ENCODE measurements at regions not wholly inside any gene's neighbourhood (a gene's known extent, or its start where the extent isn't known, plus 50 kb on each side); places are given as distances from the start of the nearest gene placed in this dataset.
"Not testable (repeated sequence)": the region's sequence is repeated elsewhere in the genome, so short reads cannot be mapped to it uniquely, and the experiment has no call there.

DNA sequence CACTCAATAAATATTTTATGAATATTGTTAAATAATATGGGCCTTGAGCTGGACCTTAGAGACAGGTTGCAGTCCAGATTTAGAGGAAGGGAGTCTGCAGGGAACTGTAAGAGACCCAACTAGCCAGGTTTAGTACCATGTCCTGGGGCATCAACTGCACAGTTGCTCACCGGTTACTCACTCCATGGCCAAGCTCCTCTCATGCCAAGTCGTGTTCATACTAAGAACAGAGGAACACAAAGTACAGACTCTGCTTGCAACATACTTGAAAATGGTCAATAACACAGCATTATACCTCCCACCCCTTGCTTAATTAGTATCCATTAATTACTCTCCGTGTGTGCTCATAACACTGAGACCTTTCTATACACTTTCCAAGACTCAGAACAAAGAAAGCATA is 317.6 kb upstream of the PIK3R1 start:
- H3K4me3 ChIP-seq (replicated peaks; ENCODE audit: low read depth, low read length), result no peak overlapping the region
- TF ChIP-seq, protein P1, sequence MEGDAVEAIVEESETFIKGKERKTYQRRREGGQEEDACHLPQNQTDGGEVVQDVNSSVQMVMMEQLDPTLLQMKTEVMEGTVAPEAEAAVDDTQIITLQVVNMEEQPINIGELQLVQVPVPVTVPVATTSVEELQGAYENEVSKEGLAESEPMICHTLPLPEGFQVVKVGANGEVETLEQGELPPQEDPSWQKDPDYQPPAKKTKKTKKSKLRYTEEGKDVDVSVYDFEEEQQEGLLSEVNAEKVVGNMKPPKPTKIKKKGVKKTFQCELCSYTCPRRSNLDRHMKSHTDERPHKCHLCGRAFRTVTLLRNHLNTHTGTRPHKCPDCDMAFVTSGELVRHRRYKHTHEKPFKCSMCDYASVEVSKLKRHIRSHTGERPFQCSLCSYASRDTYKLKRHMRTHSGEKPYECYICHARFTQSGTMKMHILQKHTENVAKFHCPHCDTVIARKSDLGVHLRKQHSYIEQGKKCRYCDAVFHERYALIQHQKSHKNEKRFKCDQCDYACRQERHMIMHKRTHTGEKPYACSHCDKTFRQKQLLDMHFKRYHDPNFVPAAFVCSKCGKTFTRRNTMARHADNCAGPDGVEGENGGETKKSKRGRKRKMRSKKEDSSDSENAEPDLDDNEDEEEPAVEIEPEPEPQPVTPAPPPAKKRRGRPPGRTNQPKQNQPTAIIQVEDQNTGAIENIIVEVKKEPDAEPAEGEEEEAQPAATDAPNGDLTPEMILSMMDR (IDR thresholded peaks at IDR 0.05; ENCODE audit: low read length, missing control alignments), result no peak
- no peak for DNase-seq (ENCODE audit: low read depth)

- H3K4me3 ChIP-seq (replicated peaks; ENCODE audit: low read depth, low read length), result no peak overlapping the region
- no peak for DNase-seq (ENCODE audit: low read depth)
- TF ChIP-seq, protein P1 (IDR thresholded peaks at IDR 0.05; ENCODE audit: low read length, missing control alignments), result no peak
These were observed 318.1 kb upstream of the PIK3R1 start for GRCh38 chr5:67897431-67897830.

DNA sequence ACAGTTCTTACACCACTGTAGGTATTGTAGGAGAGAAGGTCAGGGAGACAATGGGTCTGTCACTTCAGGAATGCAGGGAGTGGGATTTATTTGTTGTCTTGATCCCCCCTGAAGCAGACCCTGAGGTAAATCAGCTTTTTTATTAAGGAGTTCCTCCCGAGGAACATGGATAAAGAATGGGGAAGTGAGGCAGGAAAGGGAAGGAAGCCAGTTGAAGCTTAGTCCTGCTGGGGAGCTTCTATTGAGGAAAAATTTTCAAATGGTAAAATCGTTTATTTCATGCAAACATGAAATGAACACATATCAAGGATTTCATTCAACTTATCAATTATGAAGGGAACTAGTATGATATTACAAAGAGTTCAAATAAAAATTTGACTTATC is 318.6 kb upstream of the PIK3R1 start:
- DNase-seq (ENCODE audit: low read depth), result no peak
- TF ChIP-seq, protein P1 (IDR thresholded peaks at IDR 0.05; ENCODE audit: low read length, missing control alignments), result no peak
- no peak overlapping the region for H3K4me3 ChIP-seq (replicated peaks; ENCODE audit: low read depth, low read length)

DNA sequence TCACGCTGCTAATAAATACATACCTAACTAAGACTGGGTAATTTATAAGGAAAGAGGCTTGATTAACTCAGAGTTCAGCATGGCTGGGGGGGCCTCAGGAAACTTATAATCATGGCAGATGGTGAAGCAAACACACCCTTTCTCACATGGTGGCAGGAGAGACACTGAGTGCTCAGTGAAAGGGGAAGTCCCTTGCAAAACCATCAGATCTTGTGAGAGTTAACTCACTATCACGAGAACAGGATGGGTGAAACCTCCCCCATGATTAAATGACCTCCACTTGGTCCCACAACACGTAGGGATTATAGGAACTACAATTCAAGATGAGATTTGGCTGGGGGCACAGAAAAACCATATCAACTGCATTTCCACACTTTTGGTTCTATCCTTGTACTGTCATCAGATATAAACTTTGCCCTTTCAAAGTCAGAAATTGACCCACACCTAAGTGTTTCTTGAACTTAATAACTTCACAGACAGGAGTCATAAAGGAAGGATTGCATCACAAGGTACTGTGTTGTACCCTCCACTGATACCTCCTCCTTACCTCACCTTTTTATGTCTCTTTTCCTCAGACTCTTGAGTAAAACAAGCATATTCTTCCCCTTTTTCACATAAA is 319.1 kb upstream of the PIK3R1 start:
- no peak overlapping the region for H3K4me3 ChIP-seq (replicated peaks; ENCODE audit: low read depth, low read length)
- TF ChIP-seq, protein P1 (IDR thresholded peaks at IDR 0.05; ENCODE audit: low read length, missing control alignments), result no peak
- DNase-seq (ENCODE audit: low read depth), result no peak

DNA sequence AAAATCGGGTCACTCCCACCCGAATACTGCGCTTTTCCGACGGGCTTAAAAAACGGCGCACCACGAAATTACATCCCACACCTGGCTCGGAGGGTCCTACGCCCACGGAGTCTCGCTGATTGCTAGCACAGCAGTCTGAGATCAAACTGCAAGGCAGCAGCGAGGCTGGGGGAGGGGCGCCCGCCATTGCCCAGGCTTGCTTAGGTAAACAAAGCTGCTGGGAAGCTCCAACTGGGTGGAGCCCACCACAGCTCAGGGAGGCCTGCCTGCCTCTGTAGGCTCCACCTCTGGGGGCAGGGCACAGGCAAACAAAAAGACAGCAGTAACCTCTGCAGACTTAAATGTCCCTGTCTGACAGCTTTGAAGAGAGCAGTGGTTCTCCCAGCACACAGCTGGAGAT is 325.7 kb upstream of the PIK3R1 start:
- not testable (repeated sequence) for DNase-seq (ENCODE audit: low read depth); H3K4me3 ChIP-seq (replicated peaks; ENCODE audit: low read depth, low read length)

DNA sequence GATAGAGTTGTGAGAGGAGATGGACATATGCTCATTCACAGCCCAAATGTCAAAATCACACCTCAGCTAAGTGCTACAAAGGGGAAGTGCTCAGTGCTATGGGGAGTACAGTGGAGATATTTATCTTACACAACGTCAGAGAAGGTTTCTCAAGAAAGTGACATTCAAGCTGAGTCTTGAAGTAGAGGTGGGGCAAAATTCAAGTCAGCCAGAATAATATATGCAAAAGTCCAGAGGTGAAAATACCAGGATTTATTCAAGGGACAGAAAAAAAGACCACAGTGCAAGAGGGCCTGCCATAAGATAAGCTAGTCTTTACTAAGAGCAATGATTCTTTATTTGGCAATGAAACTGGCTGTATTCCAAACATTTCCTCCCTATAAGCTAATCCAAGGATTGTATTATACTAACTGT is 327.8 kb upstream of the PIK3R1 start:
- DNase-seq (ENCODE audit: low read depth), result peak; percentile 42
- no peak overlapping the region for H3K4me3 ChIP-seq (replicated peaks; ENCODE audit: low read depth, low read length)
- TF ChIP-seq, protein P1 (IDR thresholded peaks at IDR 0.05; ENCODE audit: low read length, missing control alignments), result no peak

DNA sequence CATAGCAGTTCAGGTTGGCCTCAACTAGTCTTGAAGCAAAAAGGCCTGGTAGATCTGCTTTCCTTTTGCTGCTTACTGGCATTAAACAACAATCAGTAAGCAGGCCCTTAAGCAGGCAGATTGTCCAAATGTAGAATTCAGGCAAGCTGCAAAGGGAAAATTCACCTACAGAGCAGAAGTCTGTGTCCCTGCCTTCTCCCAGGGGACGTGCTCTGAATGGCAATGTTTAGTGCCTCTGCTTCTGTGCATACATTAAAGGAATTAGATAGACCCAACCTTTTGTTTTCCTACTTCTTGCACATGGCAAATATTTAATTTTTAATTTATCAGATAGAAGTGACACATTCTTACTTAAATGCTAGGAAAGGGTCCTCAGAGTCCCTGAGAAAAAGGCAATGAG is 328.8 kb upstream of the PIK3R1 start:
- TF ChIP-seq, protein P1 (IDR thresholded peaks at IDR 0.05; ENCODE audit: low read length, missing control alignments), result no peak
- DNase-seq (ENCODE audit: low read depth), result no peak
- no peak overlapping the region for H3K4me3 ChIP-seq (replicated peaks; ENCODE audit: low read depth, low read length)
